BE2C (cell line): ENCODE measurements at regions not wholly inside any gene's neighbourhood (a gene's known extent, or its start where the extent isn't known, plus 50 kb on each side); places are given as distances from the start of the nearest gene placed in this dataset.

Experiments
- DNase-seq: peaks from one replicate; pipeline ENCODE4 v3.0.0-alpha.2; 2020
- H3K27me3 ChIP-seq: fragments of 250-450 bp; sonication (Bioruptor Pico); 2 replicates; pipeline ENCODE4 v1.5.1; 2020; ENCODE audit warnings: mild to moderate bottlenecking
- H3K36me3 ChIP-seq: fragments of 250-450 bp; sonication (Bioruptor Pico); 2 replicates; pipeline ENCODE4 v1.5.1; 2020; ENCODE audit warnings: mild to moderate bottlenecking
- H3K4me1 ChIP-seq: fragments of 250-450 bp; sonication (Bioruptor Pico); 2 replicates; pipeline ENCODE4 v1.5.1; 2020
- H3K4me3 ChIP-seq: 2 replicates; pipeline ENCODE4 v1.5.1; 2011; ENCODE audit warnings: low read depth, low read length
- H3K9me3 ChIP-seq: fragments of 250-450 bp; sonication (Bioruptor Pico); 2 replicates; pipeline ENCODE4 v1.5.1; 2020
- CTCF ChIP-seq: IDR thresholded peaks from 2 replicates; pipeline ENCODE4 v1.5.1; 2012; ENCODE audit warnings: mild to moderate bottlenecking, low read depth, low read length

- no peak for TF ChIP-seq CTCF
These were observed 59.7 kb upstream of the GALNT5 start for GRCh38 chr2:157197848-157198247.

GRCh38 chr2:157203651-157204050, 53.9 kb upstream of the GALNT5 start:
- DNase-seq = no peak
- TF ChIP-seq CTCF = no peak
- no peaks in the 10 kb centered on the region for H3K4me1 ChIP-seq
- no peaks in the 10 kb centered on the region for H3K9me3 ChIP-seq
- no peaks in the 10 kb centered on the region for H3K27me3 ChIP-seq
- no peaks in the 10 kb centered on the region for H3K36me3 ChIP-seq
- H3K4me3 ChIP-seq = no peak overlapping the region

More at GRCh38 chr2:157197848-157198247, 59.7 kb upstream of the GALNT5 start:
- no peaks in the 10 kb centered on the region for H3K36me3 ChIP-seq
- H3K4me3 ChIP-seq = no peak overlapping the region
- no peaks in the 10 kb centered on the region for H3K27me3 ChIP-seq
- no peaks in the 10 kb centered on the region for H3K9me3 ChIP-seq
- H3K4me1 ChIP-seq = no peaks in the 10 kb centered on the region
- DNase-seq = no peak

GRCh38 chr2:157204401-157204800, 53.1 kb upstream of the GALNT5 start:
- Histone ChIP-seq H3K4me3 (no peak overlapping the region), H3K36me3 (no peaks in the 10 kb centered on the region)

GRCh38 chr2:157206916-157207315, 50.6 kb upstream of the GALNT5 start:
- no peaks in the 10 kb centered on the region for H3K36me3 ChIP-seq
- no peak overlapping the region for H3K4me3 ChIP-seq
- H3K4me1 ChIP-seq = no peaks in the 10 kb centered on the region
- H3K27me3 ChIP-seq = no peaks in the 10 kb centered on the region
- DNase-seq = no peak
- no peaks in the 10 kb centered on the region for H3K9me3 ChIP-seq
- no peak for TF ChIP-seq CTCF

More at GRCh38 chr2:157204401-157204800, 53.1 kb upstream of the GALNT5 start:
- Histone ChIP-seq H3K4me1 (no peaks in the 10 kb centered on the region), H3K27me3 (no peaks in the 10 kb centered on the region), H3K9me3 (no peaks in the 10 kb centered on the region)
- no peak for TF ChIP-seq CTCF
- DNase-seq = no peak
